Stomach smooth muscle (tissue), 2 donors: ENCODE measurements at regions not wholly inside any gene's neighbourhood (a gene's known extent, or its start where the extent isn't known, plus 50 kb on each side); places are given as distances from the start of the nearest gene placed in this dataset.

Experiments used
- H3K27ac ChIP-seq: one replicate; pipeline ENCODE4 v1.7.0; 2013; ENCODE audit warnings: mild to moderate bottlenecking, low read length, inconsistent platforms
- H3K27me3 ChIP-seq, 2 donors: one replicate each; pipeline ENCODE4 v1.7.0; 2013; ENCODE audit warnings: low read length in 2 of 2; ENCODE audit not compliant: insufficient read depth in 2 of 2, control insufficient read depth in 1 of 2
- H3K36me3 ChIP-seq, 2 donors: one replicate each; pipeline ENCODE4 v1.7.0; 2013; ENCODE audit warnings: low read length in 2 of 2; ENCODE audit not compliant: control insufficient read depth in 2 of 2, insufficient read depth in 2 of 2
- H3K4me1 ChIP-seq: one replicate; pipeline ENCODE4 v1.7.0; 2013; ENCODE audit warnings: low read length; ENCODE audit not compliant: control insufficient read depth, insufficient read depth
- H3K4me3 ChIP-seq, 2 donors: one replicate each; pipeline ENCODE4 v1.7.0; 2013; ENCODE audit warnings: low read length in 2 of 2
- H3K9ac ChIP-seq, 2 donors: one replicate each; pipeline ENCODE4 v1.7.0; 2013; ENCODE audit warnings: low read length in 2 of 2, mild to moderate bottlenecking in 1 of 2
- H3K9me3 ChIP-seq, 2 donors: one replicate each; pipeline ENCODE4 v1.7.0; 2013; ENCODE audit warnings: low read length in 2 of 2; ENCODE audit not compliant: control insufficient read depth in 2 of 2
- donor health status: healthy.
- donor health status: Pancreatic carcinoma.

GRCh38 chr7:71026680-71027079, 105.3 kb upstream of the GALNT17 start:
- H3K27me3 ChIP-seq, result no peaks in the 10 kb centered on the region
- no peaks in the 10 kb centered on the region for H3K4me1 ChIP-seq
- H3K9ac ChIP-seq, result no peak overlapping the region
- H3K4me3 ChIP-seq, result no peak overlapping the region
- no peaks in the 10 kb centered on the region for H3K36me3 ChIP-seq
- H3K9me3 ChIP-seq, result no peaks in the 10 kb centered on the region
- H3K27ac ChIP-seq, result no peak overlapping the region

DNA sequence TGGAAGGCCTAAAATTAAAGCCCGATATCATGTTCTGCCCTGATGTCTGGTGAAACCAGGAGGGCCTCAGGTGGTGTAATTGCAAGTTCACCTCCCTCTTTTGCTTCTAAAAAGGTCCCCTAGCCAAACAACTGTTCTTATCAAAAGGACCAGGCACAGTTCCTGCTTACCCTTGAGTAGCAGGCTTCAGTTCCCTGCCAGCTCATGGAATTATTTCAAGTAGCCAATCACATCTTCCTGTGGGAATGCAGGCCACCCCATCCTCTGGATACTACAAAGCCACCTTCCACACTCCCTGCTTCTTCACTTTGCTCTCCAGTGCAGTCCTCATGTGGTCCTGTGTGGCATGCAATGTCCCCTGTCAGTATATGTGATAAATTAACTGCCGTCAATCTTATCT, 97.7 kb upstream of the GALNT17 start:
- H3K4me3 ChIP-seq, result no peak overlapping the region
- H3K9me3 ChIP-seq, result no peaks in the 10 kb centered on the region
- no peaks in the 10 kb centered on the region for H3K27me3 ChIP-seq
- H3K27ac ChIP-seq, result no peak overlapping the region
- no peak overlapping the region for H3K9ac ChIP-seq
- no peaks in the 10 kb centered on the region for H3K36me3 ChIP-seq
- no peaks in the 10 kb centered on the region for H3K4me1 ChIP-seq

- no peaks in the 10 kb centered on the region for H3K36me3 ChIP-seq
- H3K9me3 ChIP-seq, result no peaks in the 10 kb centered on the region
- H3K27ac ChIP-seq, result no peak overlapping the region
- H3K9ac ChIP-seq, result no peak overlapping the region
- H3K4me3 ChIP-seq, result no peak overlapping the region
- no peaks in the 10 kb centered on the region for H3K27me3 ChIP-seq
- no peaks in the 10 kb centered on the region for H3K4me1 ChIP-seq
Measured at GRCh38 chr7:71042591-71042990, 89.4 kb upstream of the GALNT17 start.

DNA sequence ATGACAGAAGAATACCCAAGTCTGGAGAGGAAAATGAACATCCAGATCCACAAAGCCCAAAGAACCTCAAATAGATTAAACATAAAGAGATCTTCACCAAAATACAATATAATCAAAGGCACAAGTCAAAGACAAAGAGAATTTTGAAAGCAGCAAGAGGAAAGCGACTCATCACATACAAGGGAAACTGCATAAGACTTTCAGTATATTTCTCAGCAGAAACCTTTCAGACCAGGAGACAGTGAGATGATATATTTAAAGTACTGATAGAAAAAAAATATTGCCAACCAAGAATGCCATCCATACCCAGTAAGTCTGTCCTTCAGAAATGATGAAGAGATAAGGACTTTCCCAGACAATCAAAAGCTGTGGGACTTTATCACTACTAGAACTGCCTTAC, 81.5 kb upstream of the GALNT17 start:
- Histone ChIP-seq H3K4me1 (no peaks in the 10 kb centered on the region), H3K27me3 (no peaks in the 10 kb centered on the region), H3K4me3 (no peak overlapping the region), H3K9me3 (peaks cover 0 to 12% of the 10 kb centered on the region in 2 donors), H3K27ac (no peak overlapping the region), H3K9ac (no peak overlapping the region), H3K36me3 (no peaks in the 10 kb centered on the region)

GRCh38 chr7:71055504-71055903, 76.4 kb upstream of the GALNT17 start:
- Histone ChIP-seq H3K27ac (no peak overlapping the region), H3K9ac (no peak overlapping the region), H3K36me3 (no peaks in the 10 kb centered on the region), H3K27me3 (no peaks in the 10 kb centered on the region), H3K9me3 (peaks cover 0 to 5% of the 10 kb centered on the region in 2 donors), H3K4me1 (no peaks in the 10 kb centered on the region), H3K4me3 (no peak overlapping the region)

DNA sequence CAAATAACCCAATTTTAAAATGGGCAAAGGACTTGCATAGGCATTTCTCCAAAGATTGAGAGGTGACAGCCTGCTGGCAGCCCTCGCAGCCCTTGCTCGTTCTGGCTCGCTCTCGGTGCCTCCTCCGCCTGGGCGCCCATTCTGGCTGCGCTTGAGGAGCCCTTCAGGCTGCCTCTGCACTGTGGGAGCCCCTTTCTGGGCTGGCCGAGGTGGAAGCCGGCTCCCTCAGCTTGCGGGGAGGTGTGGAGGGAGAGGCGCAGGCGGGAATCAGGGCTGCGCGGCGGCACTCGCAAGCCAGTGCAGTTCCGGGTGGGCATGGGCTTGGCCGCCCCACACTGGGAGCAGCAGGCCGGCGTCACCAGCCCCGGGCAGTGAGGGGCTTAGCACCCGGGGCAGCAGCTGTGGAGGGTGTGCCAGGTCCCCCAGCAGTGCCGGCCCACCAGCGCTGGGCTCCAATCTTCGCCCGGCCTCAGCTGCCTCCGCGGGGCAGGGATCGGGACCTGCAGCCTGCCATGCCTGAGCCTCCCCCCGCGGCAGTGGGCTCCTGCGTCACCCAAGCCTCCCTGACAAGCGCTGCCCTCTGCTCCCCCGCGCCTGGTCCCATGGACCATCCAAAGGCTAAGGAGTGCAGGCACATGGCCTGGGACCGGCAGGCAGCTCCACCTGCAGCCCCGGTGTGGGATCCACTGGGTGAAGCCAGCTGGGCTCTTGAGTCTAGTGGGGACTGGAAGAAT, 54.0 kb upstream of the GALNT17 start:
- Histone ChIP-seq H3K4me3 (no peak overlapping the region), H3K9me3 (peaks cover 0 to 3% of the 10 kb centered on the region in 2 donors), H3K36me3 (no peaks in the 10 kb centered on the region), H3K9ac (no peak overlapping the region), H3K27me3 (no peaks in the 10 kb centered on the region), H3K27ac (no peak overlapping the region), H3K4me1 (no peaks in the 10 kb centered on the region)
